ENCODE measurements at regions not wholly inside any gene's neighbourhood (a gene's known extent, or its start where the extent isn't known, plus 50 kb on each side); places are given as distances from the start of the nearest gene placed in this dataset.
"Not testable (repeated sequence)": the region's sequence is repeated elsewhere in the genome, so short reads cannot be mapped to it uniquely, and the experiment has no call there.

DNA sequence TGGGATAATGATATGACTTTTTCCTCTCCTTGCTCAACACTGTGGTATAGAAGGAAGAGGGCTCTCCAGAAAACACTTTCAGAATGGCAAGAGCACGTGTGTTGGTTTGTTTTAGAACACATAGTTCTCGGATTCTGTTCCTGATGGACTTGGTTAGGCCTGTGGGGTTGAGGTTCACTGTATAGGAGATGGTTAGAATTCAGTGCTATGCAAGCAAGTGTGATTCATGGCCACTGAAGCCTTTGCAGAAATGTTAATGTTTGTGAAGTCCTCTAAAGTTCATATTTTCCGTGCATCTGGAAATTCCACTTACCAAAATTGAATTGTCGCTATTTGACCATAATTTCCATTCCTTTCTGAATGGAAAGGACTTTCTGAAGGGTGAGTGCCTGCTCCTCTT, 233.2 kb upstream of the DDHD1 start:
- DNase-seq = no peak

DNA sequence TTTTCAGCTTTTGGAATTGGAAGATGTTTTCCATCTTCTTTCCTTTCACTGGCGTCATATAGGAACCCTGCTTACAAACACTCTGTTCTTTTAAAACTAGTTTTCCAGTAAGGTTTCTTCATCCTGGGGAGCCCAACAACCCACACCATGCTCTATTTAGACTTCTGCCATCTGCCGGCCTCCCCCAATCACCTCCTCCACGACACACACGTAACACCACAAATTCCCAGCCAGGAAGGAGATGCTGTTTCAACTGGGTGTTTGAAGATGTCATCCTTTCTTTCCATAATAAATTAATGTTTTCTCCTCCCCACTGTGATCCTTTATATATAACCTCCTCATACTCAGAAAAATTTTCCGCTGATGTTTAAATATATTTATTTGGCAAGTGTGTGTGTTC, 231.4 kb upstream of the DDHD1 start:
- no peak for DNase-seq

DNA sequence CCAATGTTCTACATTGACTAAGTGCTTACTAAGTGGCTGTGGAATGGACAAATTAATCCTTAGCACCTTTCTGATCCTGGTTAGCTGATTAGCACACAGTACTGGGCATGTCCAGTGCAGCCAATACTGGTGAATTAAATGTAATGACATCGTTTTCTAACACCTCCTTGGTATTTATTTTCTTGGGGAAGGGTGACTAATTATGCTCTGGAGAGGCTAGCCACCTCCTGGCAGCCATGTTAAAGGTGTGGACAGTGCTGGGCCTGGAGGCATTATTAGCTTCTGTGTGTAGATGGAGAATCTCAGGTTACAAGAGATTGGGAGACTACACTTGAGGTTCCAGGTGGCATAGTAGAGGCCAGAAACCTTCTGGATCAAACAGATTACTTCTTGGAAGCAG, 230.9 kb upstream of the DDHD1 start:
- DNase-seq = no peak

DNA sequence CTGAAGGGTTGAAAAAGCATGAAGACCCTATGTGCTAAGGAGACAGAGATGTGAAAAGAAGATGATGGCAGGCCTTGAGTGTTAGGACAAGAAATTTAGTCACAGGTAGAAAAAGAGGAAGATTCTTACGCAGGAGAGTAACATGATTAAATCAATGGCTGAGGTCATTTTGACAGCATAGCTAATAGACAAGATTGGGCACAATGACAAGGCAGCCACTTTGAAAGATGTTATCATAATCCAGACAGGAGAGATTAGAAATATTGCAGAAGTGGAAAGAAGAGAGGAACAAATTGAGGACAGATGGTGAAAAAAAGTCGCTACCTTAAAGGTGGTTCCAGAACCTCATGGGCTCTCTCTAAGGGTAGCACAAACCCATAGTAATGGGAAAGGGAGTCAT, 228.8 kb upstream of the DDHD1 start:
- DNase-seq = no peak

DNA sequence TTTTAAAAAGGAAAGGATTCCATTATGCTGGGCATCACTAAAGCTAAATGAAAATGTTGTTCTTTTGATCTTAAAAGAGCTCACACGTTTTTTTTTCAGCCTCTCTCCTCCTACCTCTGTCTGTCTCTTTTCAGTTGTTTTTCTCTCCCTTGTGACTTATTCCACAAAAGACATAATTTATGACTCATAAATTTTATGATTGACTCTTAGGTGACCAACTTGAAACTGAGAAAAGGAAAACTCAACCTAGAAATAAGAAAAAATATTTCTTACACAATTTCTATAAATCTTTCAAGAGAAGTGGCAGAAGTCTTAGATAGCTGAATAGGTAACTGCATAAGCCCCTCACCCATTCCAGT, 227.7 kb upstream of the DDHD1 start:
- no peak for DNase-seq

DNA sequence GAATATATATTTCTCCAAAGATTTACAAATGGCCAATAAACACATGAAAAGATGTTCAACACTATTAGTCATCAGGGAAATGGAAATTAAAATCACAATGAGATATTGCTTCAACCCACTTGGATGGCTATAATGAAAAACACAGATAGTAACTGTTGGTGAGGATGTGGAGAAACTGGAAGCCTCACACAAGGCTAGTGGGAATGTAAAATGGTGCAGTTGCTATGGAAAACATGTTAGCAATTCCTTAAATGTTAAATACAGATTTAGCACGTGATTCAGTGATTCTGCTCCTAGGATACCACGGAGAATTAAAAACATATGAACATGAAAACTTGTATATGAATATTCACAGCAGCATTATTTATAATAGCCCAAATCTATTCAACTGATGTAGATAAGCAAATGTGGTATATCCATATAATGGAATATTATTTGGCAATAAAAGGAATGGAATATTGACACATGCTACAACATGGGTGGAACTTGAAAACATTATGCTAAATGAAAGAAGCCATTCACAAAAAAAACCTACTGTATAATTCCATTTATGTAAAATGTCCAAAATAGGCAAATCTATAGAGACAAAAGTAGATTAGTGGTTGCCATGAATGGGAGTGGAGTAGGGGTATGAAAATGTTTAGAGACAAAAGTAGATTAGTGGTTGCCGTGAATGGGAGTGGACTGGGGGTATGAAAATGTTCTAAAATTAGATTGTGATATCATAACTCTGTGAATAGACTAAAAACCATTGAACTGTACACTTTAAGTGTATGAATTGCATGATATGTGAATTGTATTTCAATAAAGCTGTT, 227.1 kb upstream of the DDHD1 start:
- DNase-seq = no peak

DNA sequence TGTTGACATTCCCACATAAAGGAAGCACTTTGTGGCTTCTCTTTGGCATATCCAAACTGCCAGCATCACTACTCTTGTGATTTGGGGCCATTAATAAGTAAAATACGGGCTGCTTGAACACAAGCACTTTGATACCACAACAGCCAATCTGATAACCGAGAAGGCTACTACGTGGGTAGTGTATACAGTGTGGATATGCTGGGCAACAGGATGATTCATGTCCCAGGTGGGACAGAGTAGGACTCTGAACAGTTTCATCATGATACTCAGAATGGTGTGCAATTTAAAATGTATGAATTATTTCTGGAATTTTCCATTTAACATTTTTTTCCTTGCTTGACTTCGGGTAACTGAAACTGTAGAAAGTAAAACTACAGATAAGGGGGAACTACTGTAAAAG, 225.0 kb upstream of the DDHD1 start:
- DNase-seq = no peak

DNA sequence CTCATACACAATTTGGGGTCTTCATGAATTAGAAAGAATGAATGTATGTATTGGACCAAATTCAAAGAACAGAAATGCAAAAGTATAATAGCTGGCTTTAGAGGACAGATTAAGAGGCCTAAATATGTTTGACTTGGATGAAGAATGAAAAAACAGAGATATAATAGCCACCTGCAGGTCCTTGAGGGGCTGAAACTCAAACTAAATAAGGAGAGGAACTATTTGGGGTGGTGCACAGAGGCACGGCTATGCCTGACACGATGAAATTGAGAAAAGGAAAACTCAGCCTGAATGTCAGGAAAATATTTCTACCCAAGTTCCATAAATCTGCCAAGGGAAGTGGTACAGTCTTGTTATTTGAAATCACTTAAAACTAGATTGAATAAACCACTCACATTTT, 222.9 kb upstream of the DDHD1 start:
- DNase-seq = no peak

DNA sequence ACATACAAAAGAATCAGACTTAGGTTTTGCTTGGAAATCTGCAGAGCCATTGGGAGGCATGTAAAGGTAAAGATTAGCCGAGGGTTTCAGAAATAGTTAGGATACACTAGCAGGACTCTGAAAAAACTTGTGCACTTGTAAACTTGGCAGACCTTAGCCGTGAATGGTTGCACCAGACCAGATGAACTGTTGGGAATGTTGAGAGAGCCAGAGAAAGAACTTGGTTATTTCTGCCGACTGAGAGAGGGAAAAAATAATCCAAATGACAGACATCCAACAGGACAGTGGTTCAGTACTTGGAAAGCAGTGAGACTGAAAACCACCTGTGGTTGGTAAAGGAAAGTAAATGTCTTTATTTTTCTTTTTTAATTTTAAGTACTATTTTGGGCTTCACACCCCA, 222.5 kb upstream of the DDHD1 start:
- no peak for DNase-seq

DNA sequence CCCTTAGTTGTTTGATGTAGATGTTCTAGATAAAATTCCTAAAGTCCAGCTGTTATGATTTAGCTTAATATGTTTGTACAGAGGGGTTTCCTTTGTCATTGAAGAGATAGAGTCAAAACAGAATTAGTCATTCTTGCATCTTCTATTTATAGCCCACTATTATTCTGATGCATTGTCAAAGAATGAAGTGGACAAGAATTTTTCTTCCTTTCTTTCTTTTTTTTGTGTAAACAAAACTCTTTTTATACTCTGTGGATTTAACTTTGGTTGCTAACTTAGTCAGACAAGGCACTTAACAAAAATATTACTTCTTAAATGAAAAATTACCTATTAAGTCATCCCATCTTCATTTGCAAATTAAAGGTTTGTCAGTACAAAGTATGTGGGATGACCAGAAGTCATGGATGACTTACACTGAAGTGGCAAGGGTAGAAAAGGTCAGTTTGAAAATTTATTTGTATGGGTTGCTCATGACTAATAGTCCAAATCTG, 215.6 kb upstream of the DDHD1 start:
- no peak for DNase-seq

DNA sequence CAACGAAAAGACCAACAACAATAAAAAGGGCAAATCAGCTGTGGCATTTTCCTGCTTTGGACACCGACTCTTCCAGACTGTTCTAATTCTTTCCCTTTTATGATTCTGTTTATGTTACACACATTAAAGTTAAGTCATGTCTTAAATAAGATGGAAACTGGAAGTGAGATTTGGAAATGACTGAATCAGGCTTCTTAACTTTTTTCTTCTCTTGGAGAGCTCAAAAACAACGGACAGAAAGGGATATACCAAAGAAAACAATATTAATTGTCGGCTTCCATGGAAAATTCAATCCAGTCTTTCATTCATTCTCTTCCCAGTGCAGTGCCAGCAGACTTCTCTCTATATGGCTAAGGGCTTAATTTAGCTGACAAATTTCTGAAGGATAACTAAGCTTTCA, 214.9 kb upstream of the DDHD1 start:
- no peak for DNase-seq

DNA sequence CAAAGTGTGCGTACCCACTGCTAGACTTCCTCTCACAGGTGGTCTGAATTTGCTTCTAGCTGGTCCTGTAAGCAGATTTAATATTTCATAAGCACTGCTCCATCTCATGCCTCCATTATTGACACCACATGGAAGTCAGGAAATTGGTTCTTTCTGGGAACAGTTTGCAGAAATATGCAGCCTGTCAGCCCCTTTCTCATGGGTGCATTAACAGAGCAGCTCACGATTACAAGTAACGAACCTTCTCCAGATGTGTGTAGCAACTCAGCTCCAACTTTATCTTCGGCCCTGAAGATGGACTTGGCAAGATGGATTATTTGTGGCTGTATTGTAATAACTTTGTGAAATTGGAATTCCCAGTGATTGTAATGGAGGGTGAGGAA, 214.5 kb upstream of the DDHD1 start:
- DNase-seq = no peak

DNA sequence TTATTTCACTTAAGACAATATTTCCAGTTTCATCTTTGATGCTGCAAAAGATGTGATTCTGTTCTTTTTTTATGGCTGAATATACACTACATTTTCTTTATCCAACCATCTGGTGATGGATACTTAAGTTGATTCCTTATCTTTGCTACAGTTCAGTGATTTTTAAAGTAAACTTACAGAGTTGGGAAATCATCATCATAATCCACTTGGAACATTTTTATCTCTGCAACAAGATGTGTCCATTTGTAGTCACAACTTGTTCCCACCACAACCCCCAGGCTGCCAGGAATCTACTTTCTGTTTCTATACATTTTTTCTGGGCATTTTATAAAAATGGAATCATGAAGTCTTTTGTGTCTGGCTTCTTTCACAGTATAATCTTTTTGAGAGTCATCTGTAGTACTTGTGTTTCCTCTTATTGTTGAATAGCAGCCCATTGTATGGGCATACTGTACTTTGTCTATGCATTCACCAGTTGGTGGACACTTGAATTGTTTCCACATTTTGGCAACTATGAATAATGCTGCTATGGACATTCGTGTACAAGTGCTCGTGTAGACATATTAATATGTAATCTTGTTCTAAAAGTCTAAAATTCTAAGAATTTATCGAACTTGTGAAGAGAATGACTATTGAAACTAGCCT, 212.5 kb upstream of the DDHD1 start:
- no peak for DNase-seq

DNA sequence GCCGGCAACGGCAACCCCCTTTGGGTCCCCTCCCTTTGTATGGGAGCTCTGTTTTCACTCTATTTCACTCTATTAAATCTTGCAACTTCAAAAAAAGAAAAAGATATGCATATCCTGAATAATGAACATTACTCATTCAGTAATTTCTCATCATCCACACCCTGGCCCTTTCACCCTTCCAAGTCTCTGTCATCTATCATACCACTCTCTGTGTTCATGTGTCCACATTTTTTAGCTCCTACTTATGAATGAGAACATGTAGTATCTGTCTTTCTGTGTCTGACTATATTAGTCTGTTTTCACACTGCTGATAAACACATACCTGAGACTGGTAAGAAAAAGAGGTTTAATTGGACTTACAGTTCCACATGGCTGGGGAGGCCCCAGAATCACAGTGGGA, 209.8 kb upstream of the DDHD1 start:
- not testable (repeated sequence) for DNase-seq

DNA sequence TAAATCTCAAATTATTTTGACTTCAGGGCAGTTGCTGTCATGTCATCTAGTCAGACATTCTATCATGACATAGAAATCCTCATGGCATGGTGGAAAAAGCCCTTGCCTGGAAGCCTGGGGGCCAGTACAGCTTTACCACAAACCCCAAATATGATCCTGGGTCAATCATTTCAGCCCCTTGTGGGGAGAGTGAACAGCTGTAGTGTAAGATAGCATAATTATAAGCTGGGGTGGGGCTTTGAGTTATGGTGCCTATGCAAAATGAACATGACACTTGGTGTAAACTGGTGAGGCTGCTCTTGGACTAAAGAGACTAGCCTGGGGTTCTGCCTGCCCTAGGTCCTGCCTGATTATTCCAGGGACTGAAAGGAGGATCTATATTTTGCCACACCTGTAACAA, 207.7 kb upstream of the DDHD1 start:
- no peak for DNase-seq

DNA sequence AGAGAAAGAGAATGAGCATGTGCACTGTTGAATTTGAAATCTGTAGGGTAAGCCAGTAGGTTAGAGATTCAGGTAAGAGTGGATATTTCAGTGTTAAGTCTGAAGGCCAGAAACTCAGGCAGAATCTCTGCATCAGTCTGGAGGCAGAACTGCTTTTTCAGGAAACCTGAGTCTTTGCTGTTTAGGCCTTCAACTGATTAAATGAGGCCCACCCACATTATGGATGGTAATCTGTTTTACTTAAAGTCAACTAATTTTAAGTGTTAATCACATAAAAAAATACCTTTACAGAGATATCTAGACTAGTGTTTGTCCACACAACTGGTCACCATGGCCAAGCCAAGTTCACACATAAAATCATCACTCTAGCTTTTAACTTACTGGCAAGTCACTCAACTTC, 205.0 kb upstream of the DDHD1 start:
- DNase-seq = no peak

DNA sequence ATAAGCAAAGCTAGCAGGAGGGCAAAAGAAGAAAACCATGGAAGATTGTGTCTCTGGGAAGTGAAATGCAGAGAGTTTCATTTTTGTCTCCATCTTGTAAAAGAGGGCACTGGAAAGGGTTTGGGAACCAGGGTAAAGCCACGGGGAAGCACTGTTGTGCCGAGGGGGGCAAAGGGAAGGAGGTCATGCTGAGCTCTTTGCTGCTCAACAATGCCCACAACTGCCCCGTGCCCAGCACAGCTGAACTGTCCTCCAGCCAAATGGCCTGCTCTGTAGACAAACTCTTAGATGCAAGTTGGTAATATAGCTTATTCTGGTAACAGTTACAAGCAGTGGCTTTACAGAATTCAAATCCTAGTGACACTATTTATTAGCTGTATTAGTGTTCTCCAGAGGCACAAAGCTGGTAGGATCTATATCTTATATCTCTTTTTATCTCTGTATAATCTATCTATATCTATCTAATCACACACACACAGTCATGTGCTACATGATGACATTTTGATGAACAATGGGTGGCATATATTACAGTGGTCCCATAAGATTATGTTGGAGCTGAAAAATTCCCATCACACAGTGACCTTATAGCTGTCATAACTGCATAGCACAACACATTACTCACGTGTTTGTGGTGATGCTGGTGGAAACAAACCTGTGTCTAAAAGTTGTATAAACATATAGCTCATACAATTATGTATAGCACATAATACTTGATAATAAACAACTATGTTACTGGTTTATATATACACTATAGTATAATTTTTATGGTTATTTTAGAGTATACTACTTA, 203.4 kb upstream of the DDHD1 start:
- DNase-seq = no peak

DNA sequence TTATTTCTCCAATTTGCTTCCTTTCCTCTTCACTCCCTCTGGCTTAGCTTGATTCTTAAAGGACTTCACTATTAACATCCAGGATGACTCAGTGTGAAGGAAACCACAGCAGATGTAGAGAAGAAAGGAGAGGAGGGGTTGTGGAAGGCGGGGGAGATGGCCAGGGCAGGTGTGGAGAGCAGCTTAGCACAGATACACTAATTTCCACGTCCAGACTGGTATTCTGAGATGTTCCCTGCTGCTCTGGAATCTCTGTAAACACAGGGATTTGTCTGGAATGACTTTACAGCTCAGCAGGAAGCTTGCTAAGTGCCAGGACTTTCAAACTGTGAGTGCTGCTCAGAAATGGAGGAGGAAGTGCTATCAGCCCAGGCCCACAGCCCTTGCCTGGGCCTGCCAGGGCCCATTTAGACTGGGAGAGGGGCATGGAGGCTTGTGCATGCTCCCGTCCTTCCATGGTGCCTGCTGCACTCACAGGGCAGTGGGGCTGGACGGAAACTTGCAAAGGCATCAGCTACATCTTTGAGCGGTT, 202.5 kb upstream of the DDHD1 start:
- DNase-seq = no peak

DNA sequence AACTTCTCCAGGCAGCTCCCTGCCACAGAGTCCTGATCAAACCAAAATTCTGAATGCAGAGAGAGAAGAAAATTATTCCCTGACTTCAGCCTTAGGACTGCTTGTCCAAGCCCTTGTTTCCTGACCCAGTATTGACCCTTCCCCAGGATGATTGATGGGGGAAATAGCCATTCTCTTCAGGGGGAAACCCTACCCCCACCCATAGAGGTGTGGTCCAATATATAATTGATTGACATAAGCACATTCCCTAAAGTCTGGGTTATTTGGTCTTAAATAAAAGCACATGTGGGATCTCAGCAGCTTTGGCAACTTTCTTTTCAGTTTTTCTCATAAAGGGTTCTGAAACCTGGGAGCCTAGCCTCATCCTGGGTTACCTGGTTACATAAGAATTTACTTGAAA, 201.2 kb upstream of the DDHD1 start:
- DNase-seq = no peak

DNA sequence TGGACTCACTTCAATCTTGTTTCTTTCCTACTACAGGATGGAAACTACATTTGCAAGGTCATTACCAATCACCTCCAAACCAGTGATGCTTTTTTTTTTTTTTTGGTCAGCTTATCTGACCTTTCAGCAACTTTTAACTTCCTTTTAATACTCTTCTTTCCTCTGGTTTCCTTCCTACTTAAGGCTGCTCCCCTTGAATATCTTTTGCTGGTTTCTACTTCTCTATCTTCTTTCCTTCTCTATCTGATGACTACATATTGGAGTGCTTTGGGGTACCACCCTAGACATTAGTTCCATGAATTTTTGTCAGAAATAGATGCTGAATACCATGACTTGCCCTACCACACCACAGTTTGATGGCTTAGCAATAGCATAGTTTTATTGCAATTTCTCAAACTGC, 197.7 kb upstream of the DDHD1 start:
- DNase-seq = no peak

DNA sequence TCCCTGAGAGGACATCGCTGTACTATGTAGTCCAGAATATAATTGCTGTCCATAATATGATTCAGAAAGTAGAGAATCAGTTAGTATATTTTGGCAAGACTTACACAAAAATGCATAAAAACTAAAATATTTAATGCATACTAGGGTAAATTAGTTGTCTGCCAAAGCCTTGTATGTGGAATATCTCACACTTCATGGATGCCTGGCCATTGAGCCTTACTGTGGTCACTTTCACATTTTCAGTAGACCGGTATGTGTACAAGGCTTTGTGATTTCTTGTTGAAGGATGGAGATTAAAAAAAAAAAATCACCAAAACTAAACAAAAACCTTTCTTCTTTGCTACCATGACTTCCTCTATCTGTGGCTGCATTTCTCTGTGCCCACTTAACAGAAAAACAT, 197.3 kb upstream of the DDHD1 start:
- no peak for DNase-seq

DNA sequence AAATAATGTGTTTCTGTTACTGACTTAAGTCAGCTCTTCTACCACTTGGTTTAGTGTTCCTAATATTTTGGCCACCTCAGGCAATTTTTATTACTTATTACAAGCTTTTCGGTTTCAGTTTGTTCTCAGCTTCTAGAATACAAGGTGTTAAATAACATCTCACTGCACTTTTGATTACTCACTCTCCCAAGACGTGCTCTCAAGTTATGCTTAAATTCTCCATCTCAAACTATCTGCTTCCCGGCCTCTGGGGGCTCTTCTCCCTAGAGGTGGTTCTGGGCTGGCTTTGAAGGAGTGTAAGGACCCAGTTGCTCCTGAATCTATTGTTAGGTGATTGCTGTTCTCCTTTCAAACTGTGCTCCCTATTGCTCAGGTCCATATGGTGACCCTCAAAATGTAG, 193.9 kb upstream of the DDHD1 start:
- DNase-seq = no peak

DNA sequence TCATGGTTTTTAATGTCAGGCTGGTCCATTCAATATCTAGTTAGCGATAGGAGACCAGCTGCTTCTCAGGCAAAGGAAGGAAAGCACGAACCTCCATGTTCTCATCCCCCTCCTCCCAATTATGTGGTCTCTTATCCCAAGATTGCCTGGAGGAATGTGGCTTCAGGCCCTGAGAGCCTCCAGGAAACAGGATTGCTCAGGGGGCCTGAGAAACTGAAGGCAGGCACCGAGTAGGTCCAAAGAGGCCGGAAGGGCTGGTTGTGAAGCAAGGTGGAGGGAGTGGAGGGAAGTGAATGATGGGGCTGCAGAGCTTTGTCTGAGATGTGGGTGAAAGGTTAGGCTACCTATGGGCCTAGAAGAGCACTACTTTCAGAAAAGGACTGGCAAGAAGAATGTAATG, 188.2 kb upstream of the DDHD1 start:
- DNase-seq = no peak

DNA sequence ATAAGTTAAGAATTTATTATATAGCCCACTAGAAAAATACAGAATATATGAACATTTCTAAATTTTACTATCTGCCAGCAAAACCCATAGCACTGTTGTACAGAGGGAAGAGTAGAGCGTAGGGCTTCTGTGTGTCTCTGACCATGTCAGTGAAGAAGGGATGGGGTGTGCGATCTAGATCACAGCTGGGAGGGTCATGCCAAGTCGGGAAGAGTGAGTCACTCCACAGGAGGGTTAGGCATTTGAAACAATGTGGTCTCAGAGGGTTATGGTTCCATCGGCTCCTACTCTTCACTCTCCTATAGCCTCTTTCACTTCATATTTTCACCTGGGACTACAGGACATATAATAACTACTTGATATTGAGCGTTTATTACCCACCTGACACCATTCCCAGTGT, 185.1 kb upstream of the DDHD1 start:
- no peak for DNase-seq
